ENCODE measurements at regions not wholly inside any gene's neighbourhood (a gene's known extent, or its start where the extent isn't known, plus 50 kb on each side); places are given as distances from the start of the nearest gene placed in this dataset.

DNA sequence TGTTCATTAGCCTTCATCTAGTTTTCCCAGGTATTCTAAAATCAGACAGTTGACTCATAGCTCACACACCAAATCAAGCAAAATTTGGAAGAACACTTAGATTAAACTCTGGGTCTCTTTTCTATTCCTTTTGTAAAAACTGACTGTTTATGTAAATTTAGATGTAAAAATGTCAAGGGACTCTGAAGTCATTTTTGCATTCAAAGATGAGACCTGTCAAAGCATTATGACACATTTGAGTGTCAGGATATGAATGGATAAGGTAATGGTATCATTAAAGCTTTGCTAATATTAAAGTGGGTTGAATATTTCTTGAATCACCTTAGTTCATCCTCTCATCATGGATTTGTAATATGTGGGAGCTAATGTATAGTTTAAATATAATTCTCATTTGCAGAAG lies 348.1 kb upstream of the NRXN1 start:
- no peak for FAIRE-seq
- Histone ChIP-seq H3K36me3 (ENCODE audit: control insufficient read depth in 2 of 2, insufficient read depth in 2 of 2, low read length in 1 of 2) (no peaks in the 10 kb centered on the region), H3K79me2 (ENCODE audit: control insufficient read depth, insufficient read depth, low read length) (no peaks in the 10 kb centered on the region), H3K4me1 (ENCODE audit: control insufficient read depth, insufficient read depth, low read length) (no peaks in the 10 kb centered on the region), H3K27ac (ENCODE audit: control insufficient read depth, insufficient read depth) (no peak overlapping the region), H3K9ac (ENCODE audit: control insufficient read depth, insufficient read depth, low read length) (no peak overlapping the region), H3K4me3 (no peak overlapping the region), H3K27me3 (replicated peaks in 1 of 2; ENCODE audit: control insufficient read depth in 2 of 2, insufficient read depth in 2 of 2, low read length in 1 of 2) (no peaks in the 10 kb centered on the region), H2AFZ (ENCODE audit: control insufficient read depth, low read depth, low read length) (no peak overlapping the region), H3K4me2 (ENCODE audit: control insufficient read depth, insufficient read depth) (no peak overlapping the region), H4K20me1 (ENCODE audit: control insufficient read depth, insufficient read depth) (no peaks in the 10 kb centered on the region), H3K9me3 (replicated peaks; ENCODE audit: control insufficient read depth, insufficient read depth, low read length) (no peaks in the 10 kb centered on the region)
- in situ Hi-C loops (cut with MboI) (no loop called here), intact Hi-C loops (cut with micrococcal nuclease; ENCODE audit: unreplicated experiment) (no loop called here)
- CTCF ChIA-PET, result no interaction called here
- DNase-seq (ENCODE audit: low read depth, low spot score), result no peak
- POLR2A ChIA-PET, result no interaction called here
- RAD21 ChIA-PET (ENCODE audit: unreplicated experiment), result no interaction called here
- ATAC-seq, result no peak
- BruUV-seq (replicated peaks), result no TSS peak
- SMC1A ChIA-PET (ENCODE audit: uncharacterized antibody, unreplicated experiment), result no interaction called here
- no peak for TF ChIP-seq NFXL1 (IDR thresholded peaks at IDR 0.05; ENCODE audit: borderline replicate concordance)
- no peak for TF ChIP-seq STAT1 (conservative IDR thresholded peaks at IDR 0.05)
- TF ChIP-seq, protein P1, sequence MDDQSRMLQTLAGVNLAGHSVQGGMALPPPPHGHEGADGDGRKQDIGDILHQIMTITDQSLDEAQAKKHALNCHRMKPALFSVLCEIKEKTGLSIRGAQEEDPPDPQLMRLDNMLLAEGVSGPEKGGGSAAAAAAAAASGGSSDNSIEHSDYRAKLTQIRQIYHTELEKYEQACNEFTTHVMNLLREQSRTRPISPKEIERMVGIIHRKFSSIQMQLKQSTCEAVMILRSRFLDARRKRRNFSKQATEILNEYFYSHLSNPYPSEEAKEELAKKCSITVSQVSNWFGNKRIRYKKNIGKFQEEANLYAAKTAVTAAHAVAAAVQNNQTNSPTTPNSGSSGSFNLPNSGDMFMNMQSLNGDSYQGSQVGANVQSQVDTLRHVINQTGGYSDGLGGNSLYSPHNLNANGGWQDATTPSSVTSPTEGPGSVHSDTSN (IDR thresholded peaks at IDR 0.05; ENCODE audit: insufficient replicate concordance, low read depth, low read length), result no peak
- no peak for TF ChIP-seq JUNB (IDR thresholded peaks at IDR 0.05)
- TF ChIP-seq, protein P2, sequence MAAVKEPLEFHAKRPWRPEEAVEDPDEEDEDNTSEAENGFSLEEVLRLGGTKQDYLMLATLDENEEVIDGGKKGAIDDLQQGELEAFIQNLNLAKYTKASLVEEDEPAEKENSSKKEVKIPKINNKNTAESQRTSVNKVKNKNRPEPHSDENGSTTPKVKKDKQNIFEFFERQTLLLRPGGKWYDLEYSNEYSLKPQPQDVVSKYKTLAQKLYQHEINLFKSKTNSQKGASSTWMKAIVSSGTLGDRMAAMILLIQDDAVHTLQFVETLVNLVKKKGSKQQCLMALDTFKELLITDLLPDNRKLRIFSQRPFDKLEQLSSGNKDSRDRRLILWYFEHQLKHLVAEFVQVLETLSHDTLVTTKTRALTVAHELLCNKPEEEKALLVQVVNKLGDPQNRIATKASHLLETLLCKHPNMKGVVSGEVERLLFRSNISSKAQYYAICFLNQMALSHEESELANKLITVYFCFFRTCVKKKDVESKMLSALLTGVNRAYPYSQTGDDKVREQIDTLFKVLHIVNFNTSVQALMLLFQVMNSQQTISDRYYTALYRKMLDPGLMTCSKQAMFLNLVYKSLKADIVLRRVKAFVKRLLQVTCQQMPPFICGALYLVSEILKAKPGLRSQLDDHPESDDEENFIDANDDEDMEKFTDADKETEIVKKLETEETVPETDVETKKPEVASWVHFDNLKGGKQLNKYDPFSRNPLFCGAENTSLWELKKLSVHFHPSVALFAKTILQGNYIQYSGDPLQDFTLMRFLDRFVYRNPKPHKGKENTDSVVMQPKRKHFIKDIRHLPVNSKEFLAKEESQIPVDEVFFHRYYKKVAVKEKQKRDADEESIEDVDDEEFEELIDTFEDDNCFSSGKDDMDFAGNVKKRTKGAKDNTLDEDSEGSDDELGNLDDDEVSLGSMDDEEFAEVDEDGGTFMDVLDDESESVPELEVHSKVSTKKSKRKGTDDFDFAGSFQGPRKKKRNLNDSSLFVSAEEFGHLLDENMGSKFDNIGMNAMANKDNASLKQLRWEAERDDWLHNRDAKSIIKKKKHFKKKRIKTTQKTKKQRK (IDR thresholded peaks at IDR 0.05; ENCODE audit: low read depth, low read length), result no peak
- no peak for TF ChIP-seq SIN3A (IDR thresholded peaks at IDR 0.05; ENCODE audit: low read depth, low read length)
- no peak for TF ChIP-seq PAX8 (IDR thresholded peaks at IDR 0.05)
- no peak for TF ChIP-seq MYC (IDR thresholded peaks at IDR 0.05; ENCODE audit: insufficient read depth, insufficient read length, insufficient replicate concordance, low read length, severe bottlenecking)
- no peak for TF ChIP-seq YY1 (IDR thresholded peaks at IDR 0.05; ENCODE audit: low read depth, low read length)
- TF ChIP-seq, protein P3, sequence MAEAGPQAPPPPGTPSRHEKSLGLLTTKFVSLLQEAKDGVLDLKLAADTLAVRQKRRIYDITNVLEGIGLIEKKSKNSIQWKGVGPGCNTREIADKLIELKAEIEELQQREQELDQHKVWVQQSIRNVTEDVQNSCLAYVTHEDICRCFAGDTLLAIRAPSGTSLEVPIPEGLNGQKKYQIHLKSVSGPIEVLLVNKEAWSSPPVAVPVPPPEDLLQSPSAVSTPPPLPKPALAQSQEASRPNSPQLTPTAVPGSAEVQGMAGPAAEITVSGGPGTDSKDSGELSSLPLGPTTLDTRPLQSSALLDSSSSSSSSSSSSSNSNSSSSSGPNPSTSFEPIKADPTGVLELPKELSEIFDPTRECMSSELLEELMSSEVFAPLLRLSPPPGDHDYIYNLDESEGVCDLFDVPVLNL (IDR thresholded peaks at IDR 0.05; ENCODE audit: low read depth, low read length), result no peak
- TF ChIP-seq, protein P4, sequence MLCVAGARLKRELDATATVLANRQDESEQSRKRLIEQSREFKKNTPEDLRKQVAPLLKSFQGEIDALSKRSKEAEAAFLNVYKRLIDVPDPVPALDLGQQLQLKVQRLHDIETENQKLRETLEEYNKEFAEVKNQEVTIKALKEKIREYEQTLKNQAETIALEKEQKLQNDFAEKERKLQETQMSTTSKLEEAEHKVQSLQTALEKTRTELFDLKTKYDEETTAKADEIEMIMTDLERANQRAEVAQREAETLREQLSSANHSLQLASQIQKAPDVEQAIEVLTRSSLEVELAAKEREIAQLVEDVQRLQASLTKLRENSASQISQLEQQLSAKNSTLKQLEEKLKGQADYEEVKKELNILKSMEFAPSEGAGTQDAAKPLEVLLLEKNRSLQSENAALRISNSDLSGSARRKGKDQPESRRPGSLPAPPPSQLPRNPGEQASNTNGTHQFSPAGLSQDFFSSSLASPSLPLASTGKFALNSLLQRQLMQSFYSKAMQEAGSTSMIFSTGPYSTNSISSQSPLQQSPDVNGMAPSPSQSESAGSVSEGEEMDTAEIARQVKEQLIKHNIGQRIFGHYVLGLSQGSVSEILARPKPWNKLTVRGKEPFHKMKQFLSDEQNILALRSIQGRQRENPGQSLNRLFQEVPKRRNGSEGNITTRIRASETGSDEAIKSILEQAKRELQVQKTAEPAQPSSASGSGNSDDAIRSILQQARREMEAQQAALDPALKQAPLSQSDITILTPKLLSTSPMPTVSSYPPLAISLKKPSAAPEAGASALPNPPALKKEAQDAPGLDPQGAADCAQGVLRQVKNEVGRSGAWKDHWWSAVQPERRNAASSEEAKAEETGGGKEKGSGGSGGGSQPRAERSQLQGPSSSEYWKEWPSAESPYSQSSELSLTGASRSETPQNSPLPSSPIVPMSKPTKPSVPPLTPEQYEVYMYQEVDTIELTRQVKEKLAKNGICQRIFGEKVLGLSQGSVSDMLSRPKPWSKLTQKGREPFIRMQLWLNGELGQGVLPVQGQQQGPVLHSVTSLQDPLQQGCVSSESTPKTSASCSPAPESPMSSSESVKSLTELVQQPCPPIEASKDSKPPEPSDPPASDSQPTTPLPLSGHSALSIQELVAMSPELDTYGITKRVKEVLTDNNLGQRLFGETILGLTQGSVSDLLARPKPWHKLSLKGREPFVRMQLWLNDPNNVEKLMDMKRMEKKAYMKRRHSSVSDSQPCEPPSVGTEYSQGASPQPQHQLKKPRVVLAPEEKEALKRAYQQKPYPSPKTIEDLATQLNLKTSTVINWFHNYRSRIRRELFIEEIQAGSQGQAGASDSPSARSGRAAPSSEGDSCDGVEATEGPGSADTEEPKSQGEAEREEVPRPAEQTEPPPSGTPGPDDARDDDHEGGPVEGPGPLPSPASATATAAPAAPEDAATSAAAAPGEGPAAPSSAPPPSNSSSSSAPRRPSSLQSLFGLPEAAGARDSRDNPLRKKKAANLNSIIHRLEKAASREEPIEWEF (IDR thresholded peaks at IDR 0.05; ENCODE audit: insufficient replicate concordance, low read depth, low read length), result no peak
- no peak for TF ChIP-seq FOXK2 (IDR thresholded peaks at IDR 0.05)
- TF ChIP-seq ZNF217 (IDR thresholded peaks at IDR 0.05), result no peak
- TF ChIP-seq GATAD2B (conservative IDR thresholded peaks at IDR 0.05; ENCODE audit: low read depth), result no peak
- TF ChIP-seq TCF3 (IDR thresholded peaks at IDR 0.05; ENCODE audit: borderline replicate concordance, insufficient read depth, low read depth, low read length), result no peak
- TF ChIP-seq SUPT20H (IDR thresholded peaks at IDR 0.05; ENCODE audit: borderline replicate concordance, control insufficient read depth, low read depth, low read length), result no peak
